H1 (cell line): ENCODE measurements at regions not wholly inside any gene's neighbourhood (a gene's known extent, or its start where the extent isn't known, plus 50 kb on each side); places are given as distances from the start of the nearest gene placed in this dataset.

Source experiments
- CTCF ChIA-PET: fragments of 300-600 bp; sonication (Branson Sonifier 250); formaldehyde crosslinking; loops from one replicate; lab custom pipeline; 2021; ENCODE audit not compliant: partially characterized antibody; lab: Charles Lee
- POLR2A ChIA-PET: fragments of 300-600 bp; sonication (Branson Sonifier 250); formaldehyde crosslinking; loops from one replicate; lab custom pipeline; 2021; ENCODE audit warnings: inconsistent platforms; ENCODE audit not compliant: partially characterized antibody; lab: Charles Lee
- DNase-seq, 2 experiments: peaks; one replicate each; pipeline versions ENCODE4 v3.0.0 to v3.0.0-alpha.2; 2010 to 2022; ENCODE audit warnings: low spot score in 2 of 2, low read depth in 1 of 2, mixed read lengths in 1 of 2
- FAIRE-seq: peaks from 2 replicates; lab custom pipeline; 2011; peaks lifted over from hg19 to GRCh38; lab: Jason Lieb, UNC
- H2AFZ ChIP-seq: 2 replicates; pipeline ENCODE4 v1.8.1; 2012; ENCODE audit warnings: low read length, inconsistent platforms
- H2AK5ac ChIP-seq: 2 replicates; pipeline ENCODE4 v1.6.1; 2013; ENCODE audit warnings: low read depth, low read length
- H2BK120ac ChIP-seq: replicated peaks from 2 replicates; pipeline ENCODE3; 2013; ENCODE audit warnings: low read depth, low read length, inconsistent platforms
- H2BK12ac ChIP-seq: 2 replicates; pipeline ENCODE4 v1.6.1; 2013; ENCODE audit warnings: low read depth, low read length
- H2BK15ac ChIP-seq: 2 replicates; pipeline ENCODE4 v1.6.1; 2013; ENCODE audit warnings: low read length
- H2BK20ac ChIP-seq: 2 replicates; pipeline ENCODE4 v1.6.1; 2013; ENCODE audit warnings: low read length
- H2BK5ac ChIP-seq: 2 replicates; pipeline ENCODE4 v1.6.1; 2013; ENCODE audit warnings: low read depth, low read length
- H3K14ac ChIP-seq: 2 replicates; pipeline ENCODE4 v1.6.1; 2013; ENCODE audit warnings: inconsistent platforms; ENCODE audit not compliant: insufficient read length
- H3K18ac ChIP-seq: 2 replicates; pipeline ENCODE4 v1.6.1; 2013; ENCODE audit warnings: low read length; ENCODE audit errors: extremely low read depth
- H3K23ac ChIP-seq: 2 replicates; pipeline ENCODE4 v1.6.1; 2013; ENCODE audit warnings: inconsistent platforms; ENCODE audit not compliant: insufficient read length
- H3K23me2 ChIP-seq: 2 replicates; pipeline ENCODE4 v1.6.1; 2013; ENCODE audit warnings: low read depth, low read length
- H3K27ac ChIP-seq: 2 replicates; pipeline ENCODE4 v1.6.1; 2011; ENCODE audit warnings: low read depth, low read length, inconsistent platforms
- H3K27me3 ChIP-seq, 4 experiments: replicated peaks in 1 of 4; 1 replicate in 1 of 4; 2 replicates in 3 of 4; pipeline versions ENCODE4 v1.6.1 to v1.8.1; 2011 to 2013; ENCODE audit warnings: low read length in 3 of 4, mild to moderate bottlenecking in 3 of 4, inconsistent platforms in 2 of 4, mixed read lengths in 2 of 4, moderate library complexity in 1 of 4; ENCODE audit not compliant: control insufficient read depth in 3 of 4, insufficient read depth in 3 of 4; ENCODE audit errors: extremely low read depth in 1 of 4
- H3K36me3 ChIP-seq, 4 experiments: 2 replicates each; pipeline versions ENCODE4 v1.6.1 to v1.8.1; 2011 to 2013; ENCODE audit warnings: mild to moderate bottlenecking in 4 of 4, low read length in 3 of 4, moderate library complexity in 2 of 4, control low read depth in 1 of 4, inconsistent platforms in 1 of 4; ENCODE audit not compliant: insufficient read depth in 4 of 4, control insufficient read depth in 2 of 4
- H3K4ac ChIP-seq: replicated peaks from 2 replicates; pipeline ENCODE3; 2013; ENCODE audit warnings: low read length, low read depth, mixed read lengths, inconsistent platforms; ENCODE audit not compliant: insufficient read length
- H3K4me1 ChIP-seq, 4 experiments: replicated peaks in 1 of 4; 1 replicate in 1 of 4; 2 replicates in 3 of 4; pipeline versions ENCODE4 v1.6.1 to v1.8.1; 2011 to 2013; ENCODE audit warnings: low read length in 3 of 4, inconsistent platforms in 2 of 4, mixed read lengths in 1 of 4; ENCODE audit not compliant: insufficient read depth in 4 of 4, control insufficient read depth in 3 of 4
- H3K4me2 ChIP-seq, 2 experiments: 2 replicates each; pipeline versions ENCODE4 v1.6.1 to v1.8.1; 2011 to 2013; ENCODE audit warnings: low read depth in 2 of 2, low read length in 2 of 2, control low read depth in 1 of 2, inconsistent platforms in 1 of 2, mild to moderate bottlenecking in 1 of 2; ENCODE audit not compliant: insufficient read depth in 1 of 2
- H3K4me3 ChIP-seq, 4 experiments: fragments of 200-600, 300-600 bp in 1 of 4; sonication (generic), shearing (Covaris generic), sonication (Bioruptor Twin) in 1 of 4; 2 replicates each; pipeline versions ENCODE4 v1.5.1 to v1.8.1; 2011 to 2016; ENCODE audit warnings: low read length in 4 of 4, low read depth in 3 of 4, control low read depth in 2 of 4, inconsistent platforms in 2 of 4, mild to moderate bottlenecking in 2 of 4, mixed read lengths in 1 of 4, moderate library complexity in 1 of 4; ENCODE audit not compliant: insufficient read depth in 2 of 4; ENCODE audit errors: extremely low read depth in 1 of 4
- H3K56ac ChIP-seq: replicated peaks from 2 replicates; pipeline ENCODE3; 2013; ENCODE audit warnings: low read depth, mild to moderate bottlenecking, mixed read lengths, low read length, inconsistent platforms; ENCODE audit not compliant: insufficient read length
- H3K79me1 ChIP-seq: 2 replicates; pipeline ENCODE4 v1.6.1; 2013; ENCODE audit warnings: low read depth, low read length, control low read depth
- H3K79me2 ChIP-seq, 2 experiments: 2 replicates each; pipeline versions ENCODE4 v1.6.1 to v1.8.1; 2012 to 2013; ENCODE audit warnings: low read length in 2 of 2, mild to moderate bottlenecking in 2 of 2, inconsistent platforms in 1 of 2; ENCODE audit not compliant: insufficient read depth in 2 of 2, control insufficient read depth in 1 of 2
- H3K9ac ChIP-seq, 4 experiments: replicated peaks in 1 of 4; 1 replicate in 1 of 4; 2 replicates in 3 of 4; pipeline versions ENCODE4 v1.6.1 to v1.8.1; 2011 to 2013; ENCODE audit warnings: low read depth in 3 of 4, low read length in 3 of 4, control low read depth in 2 of 4, mild to moderate bottlenecking in 2 of 4, moderate library complexity in 2 of 4, inconsistent platforms in 1 of 4; ENCODE audit errors: extremely low read depth in 1 of 4
- H3K9me3 ChIP-seq, 2 experiments: 2 replicates each; pipeline versions ENCODE4 v1.6.1 to v1.8.1; 2012 to 2013; ENCODE audit warnings: mild to moderate bottlenecking in 2 of 2, moderate library complexity in 2 of 2, control low read depth in 1 of 2, inconsistent platforms in 1 of 2, low read depth in 1 of 2, low read length in 1 of 2, mixed read lengths in 1 of 2; ENCODE audit not compliant: insufficient read depth in 2 of 2
- H4K20me1 ChIP-seq, 2 experiments: replicated peaks in 1 of 2; 2 replicates each; pipeline versions ENCODE3 to v1.8.1; 2011 to 2013; ENCODE audit warnings: inconsistent platforms in 2 of 2, low read length in 2 of 2, mild to moderate bottlenecking in 1 of 2; ENCODE audit not compliant: insufficient read depth in 2 of 2, control insufficient read depth in 1 of 2
- H4K5ac ChIP-seq: 2 replicates; pipeline ENCODE4 v1.6.1; 2013; ENCODE audit warnings: low read length, low read depth, mixed read lengths, inconsistent platforms; ENCODE audit not compliant: insufficient read length
- H4K8ac ChIP-seq: 2 replicates; pipeline ENCODE4 v1.8.0; 2013; ENCODE audit warnings: mild to moderate bottlenecking, moderate library complexity, low read length, inconsistent platforms; ENCODE audit not compliant: insufficient read depth; ENCODE audit errors: extremely low read depth
- H4K91ac ChIP-seq: replicated peaks from 2 replicates; pipeline ENCODE3; 2013; ENCODE audit warnings: low read length, mixed read lengths, inconsistent platforms; ENCODE audit not compliant: insufficient read length
- BACH1 ChIP-seq: IDR thresholded peaks from 2 replicates; pipeline ENCODE4 v1.6.1; 2012; ENCODE audit warnings: low read length, improper control_type of control experiment
- FOSL1 ChIP-seq: IDR thresholded peaks from 2 replicates; pipeline ENCODE4 v1.6.1; 2011; ENCODE audit warnings: mild to moderate bottlenecking, low read depth, low read length, moderate library complexity; ENCODE audit not compliant: insufficient read depth
- HDAC2 ChIP-seq, 2 experiments: fragments of 300-600 bp in 1 of 2; sonication (generic) in 1 of 2; IDR thresholded peaks; 2 replicates each; pipeline ENCODE4 v1.6.1; 2011 to 2012; ENCODE audit warnings: low read depth in 2 of 2, low read length in 2 of 2, mild to moderate bottlenecking in 2 of 2, moderate library complexity in 2 of 2, borderline replicate concordance in 1 of 2, inconsistent platforms in 1 of 2
- JUND ChIP-seq: IDR thresholded peaks from 2 replicates; pipeline ENCODE4 v1.6.1; 2011; ENCODE audit warnings: mild to moderate bottlenecking, improper control_type of control experiment, low read length
- KDM1A ChIP-seq: fragments of 200-600, 300-600 bp; sonication (generic); IDR thresholded peaks from 2 replicates; pipeline ENCODE4 v1.7.1; 2016; ENCODE audit warnings: mild to moderate bottlenecking, low read length, borderline replicate concordance
- PHF8 ChIP-seq: fragments of 200-600 bp; sonication (generic); conservative IDR thresholded peaks from 2 replicates; pipeline ENCODE4 v1.7.1; 2012; ENCODE audit warnings: low read depth, mild to moderate bottlenecking, inconsistent platforms, low read length, moderate library complexity
- POLR2A ChIP-seq, 2 experiments: IDR thresholded peaks; 1 replicate in 1 of 2; 2 replicates in 1 of 2; pipeline ENCODE4 v1.6.1; 2011; ENCODE audit warnings: low read depth in 2 of 2, low read length in 2 of 2, mild to moderate bottlenecking in 2 of 2; ENCODE audit errors: control extremely low read depth in 1 of 2
- POLR2AphosphoS5 ChIP-seq: IDR thresholded peaks from 2 replicates; pipeline ENCODE4 v1.6.1; 2011; ENCODE audit warnings: low read depth, low read length
- RBBP5 ChIP-seq: IDR thresholded peaks from 2 replicates; pipeline ENCODE4 v1.7.1; 2012; ENCODE audit warnings: low read depth, mild to moderate bottlenecking, inconsistent platforms, low read length, moderate library complexity, borderline replicate concordance
- SIN3A ChIP-seq, 2 experiments: IDR thresholded peaks in 1 of 2; conservative IDR thresholded peaks in 1 of 2; 2 replicates each; pipeline ENCODE4 v1.6.1; 2011 to 2012; ENCODE audit warnings: low read length in 2 of 2, improper control_type of control experiment in 1 of 2, low read depth in 1 of 2, mild to moderate bottlenecking in 1 of 2
- SP1 ChIP-seq: IDR thresholded peaks from 2 replicates; pipeline ENCODE4 v1.6.1; 2011; ENCODE audit warnings: low read depth, low read length
- TAF1 ChIP-seq: IDR thresholded peaks from 2 replicates; pipeline ENCODE4 v1.6.1; 2011; ENCODE audit warnings: mild to moderate bottlenecking, low read depth, low read length
- ZNF274 ChIP-seq: IDR thresholded peaks from 2 replicates; pipeline ENCODE4 v1.7.0; 2012; ENCODE audit warnings: low read length, borderline replicate concordance; ENCODE audit errors: extremely low read depth
- WGBS, 2 experiments: shearing (Covaris generic) in 1 of 2; methylation state at CpG; one replicate each; pipeline versions ENCODE4 v1.1.6 to v1.1.7; 2013 to 2015; ENCODE audit warnings: low lambda C conversion rate in 2 of 2, mixed read lengths in 2 of 2, inconsistent platforms in 1 of 2, low coverage in 1 of 2, missing lambda C conversion rate in 1 of 2; ENCODE audit not compliant: insufficient replicate concordance in 2 of 2, insufficient coverage in 1 of 2, insufficient read length in 1 of 2; ENCODE audit errors: extremely low coverage in 1 of 2, missing lambda C conversion rate in 1 of 2; 5-methylcytosine and 5-hydroxymethylcytosine counted together

- no peak overlapping the region for H3K9ac ChIP-seq
- H2BK120ac ChIP-seq = no peak overlapping the region
- H3K18ac ChIP-seq = no peak overlapping the region
- H4K91ac ChIP-seq = no peak overlapping the region
- no peak overlapping the region for H2AK5ac ChIP-seq
- no peak overlapping the region for H3K27ac ChIP-seq
- H4K5ac ChIP-seq = no peak overlapping the region
- H3K27me3 ChIP-seq = no peaks in the 10 kb centered on the region
- no peak overlapping the region for H3K23ac ChIP-seq
- no peak overlapping the region for H3K4me2 ChIP-seq
- no peak overlapping the region for H2BK15ac ChIP-seq
- no peaks in the 10 kb centered on the region for H4K20me1 ChIP-seq
- H3K4me3 ChIP-seq = no peak overlapping the region
- H3K14ac ChIP-seq = no peak overlapping the region
- no peaks in the 10 kb centered on the region for H3K9me3 ChIP-seq
- no peak for TF ChIP-seq SP1
- no peak for TF ChIP-seq PHF8
- TF ChIP-seq JUND = no peak
- TF ChIP-seq FOSL1 = no peak
- no peak for TF ChIP-seq ZNF274
- TF ChIP-seq SIN3A (conservative IDR thresholded peaks at IDR 0.05 in 1 of 2, IDR thresholded peaks at IDR 0.05 in 1 of 2; ENCODE audit: low read depth in 1 of 2, low read length in 2 of 2) = no peak
- TF ChIP-seq POLR2A (IDR thresholded peaks at IDR 0.05; ENCODE audit: control extremely low read depth in 1 of 2, low read depth in 2 of 2, low read length in 2 of 2) = no peak
- TF ChIP-seq POLR2AphosphoS5 = no peak
- no peak for TF ChIP-seq RBBP5
- TF ChIP-seq KDM1A = no peak
- TF ChIP-seq HDAC2 (IDR thresholded peaks at IDR 0.05; ENCODE audit: borderline replicate concordance in 1 of 2, low read depth in 2 of 2, low read length in 2 of 2) = no peak
- no peak for TF ChIP-seq TAF1
- no peak for TF ChIP-seq BACH1
- H2BK5ac ChIP-seq = no peak overlapping the region
- H3K4ac ChIP-seq = no peak overlapping the region
- no peak overlapping the region for H3K56ac ChIP-seq
- POLR2A ChIA-PET = interaction anchor here (0.8 kb wide), 1 partner anchor 149 kb away, joined by 3 read pairs; no protein-coding TSS in a partner anchor
- no peaks in the 10 kb centered on the region for H3K36me3 ChIP-seq
- H3K4me1 ChIP-seq = no peaks in the 10 kb centered on the region
- FAIRE-seq (no peak), DNase-seq (no peak)
- no peak overlapping the region for H2BK20ac ChIP-seq
- no peak overlapping the region for H2BK12ac ChIP-seq
- no peaks in the 10 kb centered on the region for H3K79me2 ChIP-seq
- H4K8ac ChIP-seq = no peak overlapping the region
- no peaks in the 10 kb centered on the region; the same call in 1 of the 2 replicates for H3K23me2 ChIP-seq
- H3K79me1 ChIP-seq = no peaks in the 10 kb centered on the region
- CTCF ChIA-PET = no interaction called here
- 85% methylated on average over 2 of the region's 2 CpGs; no CpG with 5 or more reads in 1 of the 2 experiments for WGBS, 2 experiments
- H2AFZ ChIP-seq = peak overlapping the region; percentile 13; the same call in 1 of the 2 replicates
These were observed 144.4 kb downstream of the RMI1 start for GRCh38 chr9:84125046-84125445.
